LNCaP clone FGC (cell line): ENCODE measurements at regions not wholly inside any gene's neighbourhood (a gene's known extent, or its start where the extent isn't known, plus 50 kb on each side); places are given as distances from the start of the nearest gene placed in this dataset.
A peak's percentile ranks its signal among the peaks of the same experiment; 100 is the strongest.

Source experiments
- DNase-seq: peaks from one replicate; pipeline ENCODE4 v3.0.0-alpha.2; 2011; ENCODE audit warnings: low read depth
- H3K4me3 ChIP-seq: 2 replicates; pipeline ENCODE4 v1.5.1; 2011; ENCODE audit warnings: mild to moderate bottlenecking, low read depth, low read length, control low read depth
- CTCF ChIP-seq: IDR thresholded peaks from 2 replicates; pipeline ENCODE4 v1.5.1; 2012; ENCODE audit warnings: mild to moderate bottlenecking; ENCODE audit not compliant: control insufficient read depth, insufficient read depth; ENCODE audit errors: extremely low read depth

GRCh38 chr4:125104616-125105015, 210.1 kb upstream of the FAT4 start:
- TF ChIP-seq CTCF, result no peak
- H3K4me3 ChIP-seq, result no peak overlapping the region
- DNase-seq, result no peak

GRCh38 chr4:125101719-125102118, 213.0 kb upstream of the FAT4 start:
- H3K4me3 ChIP-seq, result no peak overlapping the region
- DNase-seq, result no peak
- no peak for TF ChIP-seq CTCF

GRCh38 chr4:125097729-125098128, 217.0 kb upstream of the FAT4 start:
- no peak for DNase-seq
- TF ChIP-seq CTCF, result no peak

GRCh38 chr4:125096662-125097061, 218.1 kb upstream of the FAT4 start:
- H3K4me3 ChIP-seq, result no peak overlapping the region
- peak; percentile 90 for DNase-seq
- TF ChIP-seq CTCF, result no peak

More at GRCh38 chr4:125097729-125098128, 217.0 kb upstream of the FAT4 start:
- no peak overlapping the region for H3K4me3 ChIP-seq

- no peak overlapping the region for H3K4me3 ChIP-seq
- TF ChIP-seq CTCF, result no peak
- no peak for DNase-seq
Measured at GRCh38 chr4:125091541-125091940, 223.2 kb upstream of the FAT4 start.

- no peak for DNase-seq
- H3K4me3 ChIP-seq, result no peak overlapping the region
- TF ChIP-seq CTCF, result no peak
Measured at GRCh38 chr4:125091101-125091500, 223.7 kb upstream of the FAT4 start.

GRCh38 chr4:125084608-125085007, 230.1 kb upstream of the FAT4 start:
- no peak overlapping the region for H3K4me3 ChIP-seq
- TF ChIP-seq CTCF, result no peak
- no peak for DNase-seq
